ENCODE measurements at regions not wholly inside any gene's neighbourhood (a gene's known extent, or its start where the extent isn't known, plus 50 kb on each side); places are given as distances from the start of the nearest gene placed in this dataset.
"Not testable (repeated sequence)": the region's sequence is repeated elsewhere in the genome, so short reads cannot be mapped to it uniquely, and the experiment has no call there.

GRCh38 chr14:106163316-106163715 is 636.9 kb downstream of the TMEM121 start:
- H3K27me3 ChIP-seq (replicated peaks; ENCODE audit: insufficient read depth, low read depth, low read length, poor library complexity): peaks cover 26% of the 10 kb centered on the region
- H3K27ac ChIP-seq (ENCODE audit: low read depth, low read length, poor library complexity, severe bottlenecking): no peak overlapping the region
- no peak overlapping the region for H3K4me3 ChIP-seq (ENCODE audit: low read depth, low read length, poor library complexity, severe bottlenecking)
- H3K4me1 ChIP-seq (ENCODE audit: insufficient read depth, low read length, poor library complexity, severe bottlenecking): no peaks in the 10 kb centered on the region
- POLR2A ChIA-PET (ENCODE audit: low non-redundant PET): no interaction called here
- CTCF ChIA-PET: no interaction called here
- BruUV-seq (replicated peaks): no TSS peak
- no peaks in the 10 kb centered on the region for H3K9me3 ChIP-seq (ENCODE audit: low read depth, low read length, poor library complexity, severe bottlenecking)
- no peak for TF ChIP-seq EZH2 (IDR thresholded peaks at IDR 0.05; ENCODE audit: borderline replicate concordance, low read depth, low read length, poor library complexity, severe bottlenecking)
- TF ChIP-seq, protein P1, sequence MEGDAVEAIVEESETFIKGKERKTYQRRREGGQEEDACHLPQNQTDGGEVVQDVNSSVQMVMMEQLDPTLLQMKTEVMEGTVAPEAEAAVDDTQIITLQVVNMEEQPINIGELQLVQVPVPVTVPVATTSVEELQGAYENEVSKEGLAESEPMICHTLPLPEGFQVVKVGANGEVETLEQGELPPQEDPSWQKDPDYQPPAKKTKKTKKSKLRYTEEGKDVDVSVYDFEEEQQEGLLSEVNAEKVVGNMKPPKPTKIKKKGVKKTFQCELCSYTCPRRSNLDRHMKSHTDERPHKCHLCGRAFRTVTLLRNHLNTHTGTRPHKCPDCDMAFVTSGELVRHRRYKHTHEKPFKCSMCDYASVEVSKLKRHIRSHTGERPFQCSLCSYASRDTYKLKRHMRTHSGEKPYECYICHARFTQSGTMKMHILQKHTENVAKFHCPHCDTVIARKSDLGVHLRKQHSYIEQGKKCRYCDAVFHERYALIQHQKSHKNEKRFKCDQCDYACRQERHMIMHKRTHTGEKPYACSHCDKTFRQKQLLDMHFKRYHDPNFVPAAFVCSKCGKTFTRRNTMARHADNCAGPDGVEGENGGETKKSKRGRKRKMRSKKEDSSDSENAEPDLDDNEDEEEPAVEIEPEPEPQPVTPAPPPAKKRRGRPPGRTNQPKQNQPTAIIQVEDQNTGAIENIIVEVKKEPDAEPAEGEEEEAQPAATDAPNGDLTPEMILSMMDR (conservative IDR thresholded peaks at IDR 0.05; ENCODE audit: low read depth, low read length): no peak
- intact Hi-C loops (cut with micrococcal nuclease; ENCODE audit: unreplicated experiment): no loop called here
- no peak for DNase-seq (ENCODE audit: low spot score)
- H3K36me3 ChIP-seq (ENCODE audit: insufficient read depth, low read length, poor library complexity, severe bottlenecking): no peaks in the 10 kb centered on the region

DNA sequence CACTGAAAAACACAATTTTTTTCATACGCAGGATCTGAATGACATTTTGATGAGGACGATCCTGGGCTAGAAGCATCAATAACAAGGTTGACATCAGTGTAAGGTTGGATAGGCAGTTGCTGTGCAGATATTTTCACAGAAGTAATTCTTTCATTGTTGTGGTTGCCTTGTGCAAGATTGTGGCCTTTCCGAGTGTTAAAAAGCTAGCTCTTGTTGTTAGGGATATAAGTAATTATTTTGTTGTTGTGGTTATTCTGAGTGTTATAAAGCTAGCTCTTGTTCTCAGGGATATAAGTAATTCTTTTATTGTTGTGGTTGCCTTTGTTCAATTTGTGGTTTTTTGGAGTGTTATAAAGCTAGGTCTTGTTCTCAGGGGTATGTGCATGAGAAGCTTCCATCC is 637.4 kb downstream of the TMEM121 start:
- CTCF ChIA-PET; H3K36me3 ChIP-seq (ENCODE audit: insufficient read depth, low read length, poor library complexity, severe bottlenecking); POLR2A ChIA-PET (ENCODE audit: low non-redundant PET); BruUV-seq (replicated peaks); H3K4me1 ChIP-seq (ENCODE audit: insufficient read depth, low read length, poor library complexity, severe bottlenecking); H3K4me3 ChIP-seq (ENCODE audit: low read depth, low read length, poor library complexity, severe bottlenecking); DNase-seq (ENCODE audit: low spot score); H3K27ac ChIP-seq (ENCODE audit: low read depth, low read length, poor library complexity, severe bottlenecking); H3K9me3 ChIP-seq (ENCODE audit: low read depth, low read length, poor library complexity, severe bottlenecking); intact Hi-C loops (cut with micrococcal nuclease; ENCODE audit: unreplicated experiment): not testable (repeated sequence)
- peaks cover 26% of the 10 kb centered on the region for H3K27me3 ChIP-seq (replicated peaks; ENCODE audit: insufficient read depth, low read depth, low read length, poor library complexity)

- intact Hi-C loops (cut with micrococcal nuclease; ENCODE audit: unreplicated experiment): no loop called here
- ChIA-PET CTCF (no interaction called here), POLR2A (ENCODE audit: low non-redundant PET) (no interaction called here)
- TF ChIP-seq, protein P1 (conservative IDR thresholded peaks at IDR 0.05; ENCODE audit: low read depth, low read length): no peak
- TF ChIP-seq EZH2 (IDR thresholded peaks at IDR 0.05; ENCODE audit: borderline replicate concordance, low read depth, low read length, poor library complexity, severe bottlenecking): no peak
- H3K9me3 ChIP-seq (ENCODE audit: low read depth, low read length, poor library complexity, severe bottlenecking): no peaks in the 10 kb centered on the region
- no peaks in the 10 kb centered on the region for H3K4me1 ChIP-seq (ENCODE audit: insufficient read depth, low read length, poor library complexity, severe bottlenecking)
- peaks cover 26% of the 10 kb centered on the region for H3K27me3 ChIP-seq (replicated peaks; ENCODE audit: insufficient read depth, low read depth, low read length, poor library complexity)
- no peak overlapping the region for H3K27ac ChIP-seq (ENCODE audit: low read depth, low read length, poor library complexity, severe bottlenecking)
- DNase-seq (ENCODE audit: low spot score): no peak
- H3K4me3 ChIP-seq (ENCODE audit: low read depth, low read length, poor library complexity, severe bottlenecking): no peak overlapping the region
- H3K36me3 ChIP-seq (ENCODE audit: insufficient read depth, low read length, poor library complexity, severe bottlenecking): no peaks in the 10 kb centered on the region
- no TSS peak for BruUV-seq (replicated peaks)
Observed at GRCh38 chr14:106166232-106166631, 639.8 kb downstream of the TMEM121 start.

DNA sequence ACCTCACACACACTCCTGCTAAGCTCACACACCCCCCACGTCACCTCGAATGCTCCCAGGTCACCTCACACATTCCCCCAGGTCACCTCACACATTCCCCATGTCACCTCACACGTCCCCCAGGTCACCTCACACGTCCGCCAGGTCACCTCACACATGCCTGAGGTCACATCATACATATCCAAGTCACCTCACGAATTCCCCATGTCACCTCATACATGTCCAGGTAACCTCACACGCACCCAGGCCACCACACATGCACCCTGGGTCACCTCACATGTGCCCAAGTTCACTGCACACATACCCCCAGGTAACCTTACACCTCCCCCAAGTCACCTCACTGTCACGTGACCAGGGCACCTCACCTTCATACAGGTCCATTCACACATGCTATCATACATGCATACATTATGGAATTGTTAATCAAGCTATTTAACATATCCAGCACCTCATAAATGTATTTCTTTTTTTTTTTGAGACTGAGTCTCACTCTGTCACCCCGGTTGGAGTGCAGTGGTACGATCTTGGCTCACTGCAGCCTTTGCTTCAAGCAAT is 640.3 kb downstream of the TMEM121 start:
- Histone ChIP-seq H3K4me1 (ENCODE audit: insufficient read depth, low read length, poor library complexity, severe bottlenecking) (no peaks in the 10 kb centered on the region), H3K27me3 (replicated peaks; ENCODE audit: insufficient read depth, low read depth, low read length, poor library complexity) (peaks cover 26% of the 10 kb centered on the region), H3K36me3 (ENCODE audit: insufficient read depth, low read length, poor library complexity, severe bottlenecking) (no peaks in the 10 kb centered on the region), H3K4me3 (ENCODE audit: low read depth, low read length, poor library complexity, severe bottlenecking) (no peak overlapping the region), H3K27ac (ENCODE audit: low read depth, low read length, poor library complexity, severe bottlenecking) (no peak overlapping the region), H3K9me3 (ENCODE audit: low read depth, low read length, poor library complexity, severe bottlenecking) (no peaks in the 10 kb centered on the region)
- intact Hi-C loops (cut with micrococcal nuclease; ENCODE audit: unreplicated experiment): no loop called here
- no peak for DNase-seq (ENCODE audit: low spot score)
- TF ChIP-seq, protein P1 (conservative IDR thresholded peaks at IDR 0.05; ENCODE audit: low read depth, low read length): no peak
- no peak for TF ChIP-seq EZH2 (IDR thresholded peaks at IDR 0.05; ENCODE audit: borderline replicate concordance, low read depth, low read length, poor library complexity, severe bottlenecking)
- ChIA-PET CTCF (no interaction called here), POLR2A (ENCODE audit: low non-redundant PET) (no interaction called here)
- no TSS peak for BruUV-seq (replicated peaks)
